ENCODE measurements at regions not wholly inside any gene's neighbourhood (a gene's known extent, or its start where the extent isn't known, plus 50 kb on each side); places are given as distances from the start of the nearest gene placed in this dataset.
A peak's percentile ranks its signal among the peaks of the same experiment; 100 is the strongest.

- Histone ChIP-seq H4K20me1 (ENCODE audit: insufficient read depth, poor library complexity, severe bottlenecking) (no peaks in the 10 kb centered on the region), H3K9me3 (ENCODE audit: low read depth) (no peaks in the 10 kb centered on the region), H3K27ac (no peak overlapping the region), H3K27me3 (peaks cover 6% of the 10 kb centered on the region), H3K36me3 (replicated peaks; ENCODE audit: insufficient read depth, low read depth) (no peaks in the 10 kb centered on the region), H3K4me2 (no peak overlapping the region), H3K4me3 (no peak overlapping the region), H3K79me2 (no peaks in the 10 kb centered on the region), H3K4me1 (ENCODE audit: insufficient read depth) (no peaks in the 10 kb centered on the region), H2AFZ (no peak overlapping the region), H3K9me2 (replicated peaks; ENCODE audit: insufficient read depth) (no peaks in the 10 kb centered on the region)
- DNase-seq (ENCODE audit: low spot score) = no peak
- TF ChIP-seq EZH2phosphoT487 (IDR thresholded peaks at IDR 0.05; ENCODE audit: low read depth, severe bottlenecking, unreplicated experiment) = no peak
- TF ChIP-seq EZH2 (IDR thresholded peaks at IDR 0.05; ENCODE audit: borderline replicate concordance) = no peak
- TF ChIP-seq CTCF (IDR thresholded peaks at IDR 0.05; ENCODE audit: poor library complexity) = no peak
- WGBS (ENCODE audit: low lambda C conversion rate, missing lambda C conversion rate) = 74% methylated on average over 10 of the region's 10 CpGs
Measured at GRCh38 chr17:36752096-36752888, 150.9 kb downstream of the MRM1 start.

- WGBS (ENCODE audit: low lambda C conversion rate, missing lambda C conversion rate) = 60% methylated on average over 8 of the region's 10 CpGs
- H3K9me2 ChIP-seq (replicated peaks; ENCODE audit: insufficient read depth) = no peaks in the 10 kb centered on the region
- H3K36me3 ChIP-seq (replicated peaks; ENCODE audit: insufficient read depth, low read depth) = no peaks in the 10 kb centered on the region
- no peaks in the 10 kb centered on the region for H3K9me3 ChIP-seq (ENCODE audit: low read depth)
- H3K4me3 ChIP-seq = no peak overlapping the region
- no peaks in the 10 kb centered on the region for H3K79me2 ChIP-seq
- H3K27me3 ChIP-seq = peaks cover 6% of the 10 kb centered on the region
- H3K4me1 ChIP-seq (ENCODE audit: insufficient read depth) = no peaks in the 10 kb centered on the region
- TF ChIP-seq EZH2 (IDR thresholded peaks at IDR 0.05; ENCODE audit: borderline replicate concordance) (no peak), EZH2phosphoT487 (IDR thresholded peaks at IDR 0.05; ENCODE audit: low read depth, severe bottlenecking, unreplicated experiment) (no peak), CTCF (IDR thresholded peaks at IDR 0.05; ENCODE audit: poor library complexity) (peak; percentile 23)
- no peak overlapping the region for H3K4me2 ChIP-seq
- no peak overlapping the region for H2AFZ ChIP-seq
- H4K20me1 ChIP-seq (ENCODE audit: insufficient read depth, poor library complexity, severe bottlenecking) = no peaks in the 10 kb centered on the region
- peak; percentile 22 for DNase-seq (ENCODE audit: low spot score)
- no peak overlapping the region for H3K27ac ChIP-seq
Measured at GRCh38 chr17:36755586-36755985, 154.2 kb downstream of the MRM1 start.

GRCh38 chr17:36756695-36757094 is 155.3 kb downstream of the MRM1 start:
- Histone ChIP-seq H2AFZ (no peak overlapping the region), H3K27ac (no peak overlapping the region), H3K9me2 (replicated peaks; ENCODE audit: insufficient read depth) (no peaks in the 10 kb centered on the region), H3K4me3 (no peak overlapping the region), H3K4me2 (no peak overlapping the region), H3K79me2 (no peaks in the 10 kb centered on the region), H3K36me3 (replicated peaks; ENCODE audit: insufficient read depth, low read depth) (no peaks in the 10 kb centered on the region), H3K4me1 (ENCODE audit: insufficient read depth) (no peaks in the 10 kb centered on the region), H3K27me3 (peaks cover 6% of the 10 kb centered on the region), H3K9me3 (ENCODE audit: low read depth) (no peaks in the 10 kb centered on the region), H4K20me1 (ENCODE audit: insufficient read depth, poor library complexity, severe bottlenecking) (no peaks in the 10 kb centered on the region)
- TF ChIP-seq EZH2phosphoT487 (IDR thresholded peaks at IDR 0.05; ENCODE audit: low read depth, severe bottlenecking, unreplicated experiment) = no peak
- no peak for TF ChIP-seq EZH2 (IDR thresholded peaks at IDR 0.05; ENCODE audit: borderline replicate concordance)
- TF ChIP-seq CTCF (IDR thresholded peaks at IDR 0.05; ENCODE audit: poor library complexity) = no peak
- no peak for DNase-seq (ENCODE audit: low spot score)
- 94% methylated on average over 3 of the region's 3 CpGs for WGBS (ENCODE audit: low lambda C conversion rate, missing lambda C conversion rate)

Measured in hepatocyte (in vitro differentiated cells).